CD14-positive monocyte (primary cell): ENCODE measurements at regions not wholly inside any gene's neighbourhood (a gene's known extent, or its start where the extent isn't known, plus 50 kb on each side); places are given as distances from the start of the nearest gene placed in this dataset.
"Not testable (repeated sequence)": the region's sequence is repeated elsewhere in the genome, so short reads cannot be mapped to it uniquely, and the experiment has no call there.

Experiments used
- DNase-seq, 3 donors: peaks; one replicate each; pipeline ENCODE4 v3.0.0-alpha.2; 2011 to 2022
- H2AFZ ChIP-seq: 2 replicates; pipeline ENCODE4 v1.6.0; 2012; ENCODE audit warnings: mild to moderate bottlenecking, low read depth, low read length, inconsistent platforms; ENCODE audit not compliant: insufficient read depth, poor library complexity, severe bottlenecking
- H3K27ac ChIP-seq, 2 donors: 1 replicate in 1 of 2; 2 replicates in 1 of 2; pipeline ENCODE4 v1.5.1; 2012 to 2013; ENCODE audit warnings: low read length in 2 of 2, control low read depth in 1 of 2, inconsistent platforms in 1 of 2, low read depth in 1 of 2, mild to moderate bottlenecking in 1 of 2
- H3K27me3 ChIP-seq, 2 donors: one replicate each; pipeline versions ENCODE4 v1.6.0 to v1.6.1; 2011 to 2013; ENCODE audit warnings: low read length in 2 of 2; ENCODE audit not compliant: control insufficient read depth in 2 of 2, insufficient read depth in 2 of 2
- H3K36me3 ChIP-seq, 2 donors: replicated peaks in 1 of 2; 1 replicate in 1 of 2; 2 replicates in 1 of 2; pipeline versions ENCODE4 v1.5.1 to v1.6.1; 2012 to 2013; ENCODE audit warnings: low read length in 2 of 2, control low read depth in 1 of 2, inconsistent platforms in 1 of 2, mild to moderate bottlenecking in 1 of 2; ENCODE audit not compliant: insufficient read depth in 2 of 2, control insufficient read depth in 1 of 2
- H3K4me1 ChIP-seq, 2 donors: 1 replicate in 1 of 2; 2 replicates in 1 of 2; pipeline versions ENCODE4 v1.5.1 to v1.6.1; 2012 to 2013; ENCODE audit warnings: low read length in 2 of 2, control low read depth in 1 of 2, inconsistent platforms in 1 of 2, mild to moderate bottlenecking in 1 of 2, moderate library complexity in 1 of 2; ENCODE audit not compliant: insufficient read depth in 2 of 2, control insufficient read depth in 1 of 2
- H3K4me2 ChIP-seq: replicated peaks from 2 replicates; pipeline ENCODE3; 2012; ENCODE audit warnings: low read length, moderate library complexity, mild to moderate bottlenecking; ENCODE audit not compliant: poor library complexity, severe bottlenecking; ENCODE audit errors: extremely low read depth
- H3K4me3 ChIP-seq, 3 experiments: fragments of 200-600 bp in 1 of 3; sonication (generic) in 1 of 3; replicated peaks in 1 of 3; 1 replicate in 2 of 3; 2 replicates in 1 of 3; pipeline ENCODE4 v1.5.1; 2011 to 2013; ENCODE audit warnings: low read length in 3 of 3, mild to moderate bottlenecking in 3 of 3, control low read depth in 2 of 3, low read depth in 2 of 3, inconsistent platforms in 1 of 3, moderate library complexity in 1 of 3
- H3K79me2 ChIP-seq: 2 replicates; pipeline ENCODE4 v1.6.0; 2012; ENCODE audit warnings: mild to moderate bottlenecking, control low read depth, inconsistent platforms, low read length, moderate library complexity; ENCODE audit not compliant: insufficient read depth
- H3K9ac ChIP-seq: 2 replicates; pipeline ENCODE4 v1.6.0; 2017; ENCODE audit warnings: low read length, mild to moderate bottlenecking; ENCODE audit not compliant: insufficient read depth, poor library complexity, severe bottlenecking
- H3K9me3 ChIP-seq, 2 donors: replicated peaks in 1 of 2; 1 replicate in 1 of 2; 2 replicates in 1 of 2; pipeline versions ENCODE4 v1.5.1 to v1.6.1; 2012 to 2013; ENCODE audit warnings: low read length in 2 of 2, control low read depth in 1 of 2; ENCODE audit not compliant: control insufficient read depth in 1 of 2, insufficient read depth in 1 of 2
- H4K20me1 ChIP-seq: 2 replicates; pipeline ENCODE4 v1.6.0; 2012; ENCODE audit warnings: mild to moderate bottlenecking, low read length, control low read depth, moderate library complexity; ENCODE audit not compliant: insufficient read depth
- H3K27ac Mint-ChIP-seq, 7 donors: one replicate each; pipeline ENCODE4 v1.8.0; 2020; ENCODE audit warnings: mild to moderate bottlenecking in 7 of 7, mixed read lengths in 7 of 7, moderate library complexity in 6 of 7, inconsistent platforms in 2 of 7
- H3K27me3 Mint-ChIP-seq, 3 donors: one replicate each; pipeline ENCODE4 v1.8.0; 2021 to 2022; ENCODE audit warnings: low read depth in 3 of 3, mild to moderate bottlenecking in 3 of 3, mixed read lengths in 3 of 3, moderate library complexity in 3 of 3, inconsistent platforms in 1 of 3
- H3K36me3 Mint-ChIP-seq, 2 donors: one replicate each; pipeline ENCODE4 v1.8.0; 2020; ENCODE audit warnings: mixed read lengths in 2 of 2, inconsistent platforms in 1 of 2, mild to moderate bottlenecking in 1 of 2
- H3K4me1 Mint-ChIP-seq: one replicate; pipeline ENCODE4 v1.8.0; 2020; ENCODE audit warnings: mild to moderate bottlenecking, mixed read lengths
- H3K4me3 Mint-ChIP-seq, 2 donors: one replicate each; pipeline ENCODE4 v1.8.0; 2020; ENCODE audit warnings: mild to moderate bottlenecking in 2 of 2, mixed read lengths in 2 of 2, moderate library complexity in 1 of 2
- H3K9me3 Mint-ChIP-seq, 7 donors: one replicate each; pipeline ENCODE4 v1.8.0; 2020 to 2022; ENCODE audit warnings: mixed read lengths in 7 of 7, mild to moderate bottlenecking in 6 of 7, moderate library complexity in 6 of 7, inconsistent platforms in 2 of 7
- CTCF ChIP-seq: fragments of 200-600 bp; IDR thresholded peaks from one replicate; pipeline ENCODE4 v1.8.0; 2022; ENCODE audit warnings: antibody characterized with exemption, mild to moderate bottlenecking
- WGBS: methylation state at CpG from one replicate; pipeline ENCODE4 v1.1.5; 2013; ENCODE audit warnings: missing lambda C conversion rate; ENCODE audit not compliant: insufficient coverage; 5-methylcytosine and 5-hydroxymethylcytosine counted together
- intact Hi-C, 2 donors: fragments of 100-400 bp; cut with micrococcal nuclease; formaldehyde crosslinking; loops; one replicate each; pipeline versions ENCODE4 v1.15.0 to v1.15.1; 2023

DNA sequence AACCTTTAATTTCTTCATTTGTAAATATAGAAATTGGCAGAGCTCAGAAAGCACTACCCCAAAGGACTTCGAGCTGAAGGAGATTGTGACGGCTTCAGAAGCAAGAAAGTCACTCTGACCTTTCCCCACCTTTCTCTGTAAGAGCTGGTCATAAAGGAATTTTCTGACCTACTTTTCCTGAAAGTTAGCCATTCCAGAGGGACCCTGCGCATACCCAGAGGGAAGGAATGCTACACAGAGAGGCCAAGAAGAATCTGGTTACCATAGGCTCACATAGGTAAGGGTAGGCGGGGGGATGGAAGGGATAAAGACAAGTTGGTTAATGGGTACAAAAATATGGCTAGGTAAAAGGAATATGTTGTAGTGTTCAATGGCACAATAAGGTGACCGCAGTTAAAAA is 1080.3 kb downstream of the ZPLD1 start:
- H3K4me2 ChIP-seq = no peak overlapping the region
- H3K27me3 ChIP-seq = no peaks in the 10 kb centered on the region
- H3K9ac ChIP-seq = no peak overlapping the region
- no peaks in the 10 kb centered on the region for H4K20me1 ChIP-seq
- peaks cover 0 to 14% of the 10 kb centered on the region in 2 donors for H3K9me3 ChIP-seq
- Mint-ChIP-seq H3K4me3 (no peak overlapping the region), H3K4me1 (no peaks in the 10 kb centered on the region), H3K36me3 (no peaks in the 10 kb centered on the region), H3K9me3 (peaks cover 0 to 10% (median 6%) of the 10 kb centered on the region in 7 donors), H3K27me3 (no peaks in the 10 kb centered on the region), H3K27ac (no peak overlapping the region)
- DNase-seq = no peak
- no peak overlapping the region for H2AFZ ChIP-seq
- no peaks in the 10 kb centered on the region for H3K36me3 ChIP-seq
- TF ChIP-seq CTCF = no peak
- H3K79me2 ChIP-seq = no peaks in the 10 kb centered on the region
- 83% methylated on average over 1 of the region's 5 CpGs for WGBS
- H3K27ac ChIP-seq = no peak overlapping the region
- no peaks in the 10 kb centered on the region for H3K4me1 ChIP-seq
- intact Hi-C loops = no loop called here
- H3K4me3 ChIP-seq = no peak overlapping the region

DNA sequence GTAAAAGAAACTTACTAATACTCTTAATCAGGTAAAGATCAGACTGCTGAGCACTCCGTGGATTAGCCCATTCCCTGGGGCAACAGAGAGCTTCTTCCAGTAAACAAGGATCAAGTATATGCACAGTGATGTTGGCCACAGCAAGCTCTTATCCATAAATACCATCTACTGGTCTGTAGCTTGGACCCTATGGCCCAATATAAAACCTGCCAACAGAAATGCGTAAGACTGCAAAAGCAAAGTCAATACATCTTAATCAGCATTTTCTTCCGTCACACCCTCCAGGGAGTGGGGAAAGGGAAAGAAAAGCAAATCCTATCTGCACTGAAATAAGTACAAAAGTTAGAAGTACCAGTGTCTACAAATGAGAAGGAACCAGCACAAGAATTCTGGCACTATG is 1082.1 kb downstream of the ZPLD1 start:
- no peaks in the 10 kb centered on the region for H3K36me3 ChIP-seq
- Mint-ChIP-seq H3K27ac (no peak overlapping the region), H3K9me3 (peaks cover 0 to 10% (median 6%) of the 10 kb centered on the region in 7 donors), H3K27me3 (no peaks in the 10 kb centered on the region), H3K36me3 (no peaks in the 10 kb centered on the region), H3K4me3 (no peak overlapping the region), H3K4me1 (no peaks in the 10 kb centered on the region)
- no peak overlapping the region for H3K4me2 ChIP-seq
- H2AFZ ChIP-seq = no peak overlapping the region
- DNase-seq = no peak
- TF ChIP-seq CTCF = no peak
- H3K9me3 ChIP-seq = peaks cover 0 to 14% of the 10 kb centered on the region in 2 donors
- WGBS = no CpG with 5 or more reads among the region's 3 CpGs
- H3K9ac ChIP-seq = no peak overlapping the region
- H3K4me3 ChIP-seq = no peak overlapping the region
- no peaks in the 10 kb centered on the region for H3K4me1 ChIP-seq
- H3K27ac ChIP-seq = no peak overlapping the region
- no peaks in the 10 kb centered on the region for H4K20me1 ChIP-seq
- intact Hi-C loops = no loop called here
- no peaks in the 10 kb centered on the region for H3K27me3 ChIP-seq
- H3K79me2 ChIP-seq = no peaks in the 10 kb centered on the region

- H3K4me2 ChIP-seq = not testable (repeated sequence)
Observed at GRCh38 chr3:103531327-103531726, 1096.5 kb downstream of the ZPLD1 start.

More at GRCh38 chr3:103531327-103531726, 1096.5 kb downstream of the ZPLD1 start:
- H3K27ac Mint-ChIP-seq, H3K36me3 Mint-ChIP-seq, intact Hi-C loops, H3K4me1 ChIP-seq, H3K9me3 ChIP-seq, H3K27ac ChIP-seq, H3K4me1 Mint-ChIP-seq, H3K27me3 ChIP-seq, H3K36me3 ChIP-seq, H3K9me3 Mint-ChIP-seq, H4K20me1 ChIP-seq, H3K4me3 ChIP-seq, H3K79me2 ChIP-seq, H2AFZ ChIP-seq, H3K4me3 Mint-ChIP-seq, H3K9ac ChIP-seq, DNase-seq, H3K27me3 Mint-ChIP-seq: not testable (repeated sequence)
- 97% methylated on average over 8 of the region's 19 CpGs for WGBS
